ENCODE measurements at regions not wholly inside any gene's neighbourhood (a gene's known extent, or its start where the extent isn't known, plus 50 kb on each side); places are given as distances from the start of the nearest gene placed in this dataset.
"Not testable (repeated sequence)": the region's sequence is repeated elsewhere in the genome, so short reads cannot be mapped to it uniquely, and the experiment has no call there.

GRCh38 chr2:207437524-207438143 is 92.1 kb upstream of the CREB1 start:
- H3K27me3 Mint-ChIP-seq (ENCODE audit: unreplicated experiment): peaks cover 1% of the 10 kb centered on the region
- no peak overlapping the region for H3K27ac Mint-ChIP-seq (ENCODE audit: unreplicated experiment)
- no peak for DNase-seq (ENCODE audit: low spot score)

DNA sequence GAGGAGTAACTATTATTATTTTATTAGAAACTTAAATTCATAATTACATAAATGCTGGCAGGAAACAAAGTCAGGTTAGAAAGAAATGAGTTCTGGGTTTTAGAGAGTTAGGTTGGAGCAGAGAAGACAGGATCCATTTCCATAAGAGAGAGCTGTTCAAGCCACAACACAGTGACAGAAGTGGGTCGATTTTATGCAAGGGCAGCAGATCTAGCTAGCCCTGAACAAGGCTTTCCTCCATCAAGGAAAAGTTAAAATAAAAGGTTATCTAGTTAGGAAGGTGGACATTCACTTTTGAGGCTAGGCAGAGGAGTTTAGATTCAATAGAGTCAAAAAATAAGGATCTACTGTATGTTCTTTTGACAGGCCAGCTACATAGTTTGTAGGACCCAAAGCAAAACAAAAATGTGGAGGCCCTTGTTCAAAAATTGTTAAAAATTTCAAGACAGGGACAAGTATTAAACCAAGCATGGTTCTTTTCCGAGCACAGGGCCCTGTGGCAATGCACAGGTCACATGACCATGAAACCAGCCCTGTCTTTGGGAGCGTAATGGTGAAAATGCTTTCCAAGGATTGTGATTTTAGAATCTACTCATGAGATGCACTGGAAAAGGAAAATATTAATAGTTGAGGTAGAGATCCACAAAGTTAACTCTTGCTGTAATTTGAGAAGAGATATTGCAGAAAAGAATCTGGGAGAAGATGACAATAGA is 91.2 kb upstream of the CREB1 start:
- Mint-ChIP-seq H3K27me3 (ENCODE audit: unreplicated experiment) (peaks cover 1% of the 10 kb centered on the region), H3K9me3 (ENCODE audit: unreplicated experiment) (no peaks in the 10 kb centered on the region), H3K27ac (ENCODE audit: unreplicated experiment) (no peak overlapping the region), H3K4me3 (ENCODE audit: unreplicated experiment) (no peak overlapping the region), H3K4me1 (ENCODE audit: unreplicated experiment) (no peaks in the 10 kb centered on the region), H3K36me3 (ENCODE audit: low read depth, unreplicated experiment) (no peaks in the 10 kb centered on the region)
- TF ChIP-seq, protein P1, sequence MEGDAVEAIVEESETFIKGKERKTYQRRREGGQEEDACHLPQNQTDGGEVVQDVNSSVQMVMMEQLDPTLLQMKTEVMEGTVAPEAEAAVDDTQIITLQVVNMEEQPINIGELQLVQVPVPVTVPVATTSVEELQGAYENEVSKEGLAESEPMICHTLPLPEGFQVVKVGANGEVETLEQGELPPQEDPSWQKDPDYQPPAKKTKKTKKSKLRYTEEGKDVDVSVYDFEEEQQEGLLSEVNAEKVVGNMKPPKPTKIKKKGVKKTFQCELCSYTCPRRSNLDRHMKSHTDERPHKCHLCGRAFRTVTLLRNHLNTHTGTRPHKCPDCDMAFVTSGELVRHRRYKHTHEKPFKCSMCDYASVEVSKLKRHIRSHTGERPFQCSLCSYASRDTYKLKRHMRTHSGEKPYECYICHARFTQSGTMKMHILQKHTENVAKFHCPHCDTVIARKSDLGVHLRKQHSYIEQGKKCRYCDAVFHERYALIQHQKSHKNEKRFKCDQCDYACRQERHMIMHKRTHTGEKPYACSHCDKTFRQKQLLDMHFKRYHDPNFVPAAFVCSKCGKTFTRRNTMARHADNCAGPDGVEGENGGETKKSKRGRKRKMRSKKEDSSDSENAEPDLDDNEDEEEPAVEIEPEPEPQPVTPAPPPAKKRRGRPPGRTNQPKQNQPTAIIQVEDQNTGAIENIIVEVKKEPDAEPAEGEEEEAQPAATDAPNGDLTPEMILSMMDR (IDR thresholded peaks at IDR 0.05; ENCODE audit: unreplicated experiment): no peak
- no peak for DNase-seq (ENCODE audit: low spot score)

More at GRCh38 chr2:207437524-207438143, 92.1 kb upstream of the CREB1 start:
- TF ChIP-seq, protein P1 (IDR thresholded peaks at IDR 0.05; ENCODE audit: unreplicated experiment): no peak
- H3K9me3 Mint-ChIP-seq (ENCODE audit: unreplicated experiment): no peaks in the 10 kb centered on the region
- no peak overlapping the region for H3K4me3 Mint-ChIP-seq (ENCODE audit: unreplicated experiment)
- peaks cover 1% of the 10 kb centered on the region for H3K4me1 Mint-ChIP-seq (ENCODE audit: unreplicated experiment)
- H3K36me3 Mint-ChIP-seq (ENCODE audit: low read depth, unreplicated experiment): no peaks in the 10 kb centered on the region

GRCh38 chr2:207439881-207440280 is 89.9 kb upstream of the CREB1 start:
- not testable (repeated sequence) for H3K36me3 Mint-ChIP-seq (ENCODE audit: low read depth, unreplicated experiment); DNase-seq (ENCODE audit: low spot score); H3K27ac Mint-ChIP-seq (ENCODE audit: unreplicated experiment); H3K4me1 Mint-ChIP-seq (ENCODE audit: unreplicated experiment); H3K4me3 Mint-ChIP-seq (ENCODE audit: unreplicated experiment); H3K9me3 Mint-ChIP-seq (ENCODE audit: unreplicated experiment); H3K27me3 Mint-ChIP-seq (ENCODE audit: unreplicated experiment)

DNA sequence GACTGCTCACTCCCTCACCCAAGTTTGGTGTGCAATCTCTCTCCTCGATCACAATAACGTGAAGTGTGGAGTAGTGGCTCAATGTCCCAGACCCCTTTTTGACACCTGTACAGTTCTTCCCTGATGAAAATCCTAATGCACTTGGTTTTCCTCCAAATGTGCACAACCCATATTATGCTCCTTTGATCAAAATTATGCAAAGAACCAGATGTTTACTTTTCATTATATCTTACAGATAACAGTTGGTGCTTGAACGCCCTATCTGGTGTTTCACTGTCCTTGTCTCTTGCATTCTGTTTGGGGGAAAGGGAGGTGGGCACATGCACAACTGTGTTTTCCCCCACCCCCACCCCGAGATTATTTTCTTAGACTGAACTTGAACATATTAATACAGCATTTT is 85.0 kb upstream of the CREB1 start:
- Mint-ChIP-seq H3K36me3 (ENCODE audit: low read depth, unreplicated experiment) (no peaks in the 10 kb centered on the region), H3K4me3 (ENCODE audit: unreplicated experiment) (no peak overlapping the region), H3K27me3 (ENCODE audit: unreplicated experiment) (no peaks in the 10 kb centered on the region), H3K4me1 (ENCODE audit: unreplicated experiment) (peaks cover 8% of the 10 kb centered on the region), H3K27ac (ENCODE audit: unreplicated experiment) (no peak overlapping the region), H3K9me3 (ENCODE audit: unreplicated experiment) (no peaks in the 10 kb centered on the region)
- DNase-seq (ENCODE audit: low spot score): no peak
- TF ChIP-seq, protein P1 (IDR thresholded peaks at IDR 0.05; ENCODE audit: unreplicated experiment): no peak

GRCh38 chr2:207446653-207447052 is 83.1 kb upstream of the CREB1 start:
- no peak overlapping the region for H3K4me3 Mint-ChIP-seq (ENCODE audit: unreplicated experiment)
- no peaks in the 10 kb centered on the region for H3K9me3 Mint-ChIP-seq (ENCODE audit: unreplicated experiment)
- H3K27me3 Mint-ChIP-seq (ENCODE audit: unreplicated experiment): no peaks in the 10 kb centered on the region
- DNase-seq (ENCODE audit: low spot score): no peak
- H3K4me1 Mint-ChIP-seq (ENCODE audit: unreplicated experiment): peaks cover 8% of the 10 kb centered on the region
- H3K27ac Mint-ChIP-seq (ENCODE audit: unreplicated experiment): no peak overlapping the region
- TF ChIP-seq, protein P1 (IDR thresholded peaks at IDR 0.05; ENCODE audit: unreplicated experiment): no peak
- no peaks in the 10 kb centered on the region for H3K36me3 Mint-ChIP-seq (ENCODE audit: low read depth, unreplicated experiment)
